Mucosa of descending colon (tissue), 3 donors: ENCODE measurements at regions not wholly inside any gene's neighbourhood (a gene's known extent, or its start where the extent isn't known, plus 50 kb on each side); places are given as distances from the start of the nearest gene placed in this dataset.
"Not testable (repeated sequence)": the region's sequence is repeated elsewhere in the genome, so short reads cannot be mapped to it uniquely, and the experiment has no call there.

Source experiments
- ATAC-seq: fragments of 200-7000 bp; cut with Tn5 transposase; one replicate; pipeline ENCODE4 v1.9.1; 2020; ENCODE audit warnings: mild to moderate bottlenecking, moderate library complexity
- DNase-seq, 3 donors: peaks; one replicate each; pipeline ENCODE4 v3.0.0-alpha.2; 2020
- H3K36me3 ChIP-seq: fragments of 200-600 bp; one replicate; pipeline ENCODE4 v1.8.0; 2021; ENCODE audit warnings: low read depth, mild to moderate bottlenecking
- H3K4me1 ChIP-seq: fragments of 200-600 bp; one replicate; pipeline ENCODE4 v1.8.0; 2021; ENCODE audit warnings: low read depth, mild to moderate bottlenecking
- H3K4me3 ChIP-seq: fragments of 200-600 bp; one replicate; pipeline ENCODE4 v1.8.0; 2021; ENCODE audit warnings: mild to moderate bottlenecking
- H3K9me3 ChIP-seq: fragments of 200-600 bp; one replicate; pipeline ENCODE4 v1.8.0; 2021; ENCODE audit warnings: mild to moderate bottlenecking
- CTCF ChIP-seq: fragments of 200-600 bp; IDR thresholded peaks from one replicate; pipeline ENCODE4 v1.8.0; 2022; ENCODE audit warnings: antibody characterized with exemption, mild to moderate bottlenecking
- intact Hi-C, 2 donors: fragments of 100-400 bp; cut with DNase I in 1 of 2; cut with micrococcal nuclease in 1 of 2; formaldehyde crosslinking; loops; one replicate each; pipeline versions ENCODE4 v1.11.0 to v1.11.1; 2022; cut with DNase I, micrococcal nuclease
- donor health status: DM: no; HTN: no; CAD: no; lungs with moderate emphysema.
- donor health status: DM: no; HTN: no; CAD: no.
- donor health status: DM: no; HTN: yes; CAD: no.

GRCh38 chr14:22378181-22378580 is 210.8 kb downstream of the DAD1 start:
- intact Hi-C loops = loop anchor here (5.0 to 10.0 kb wide), 2 partner anchors 61 to 63 kb away; no protein-coding TSS in a partner anchor

GRCh38 chr14:22375321-22375930 is 213.6 kb downstream of the DAD1 start:
- H3K9me3 ChIP-seq = no peaks in the 10 kb centered on the region
- H3K4me3 ChIP-seq = no peak overlapping the region
- no peaks in the 10 kb centered on the region for H3K4me1 ChIP-seq
- DNase-seq = peak in 1 of 3 donors; percentile 65
- no peaks in the 10 kb centered on the region for H3K36me3 ChIP-seq
- intact Hi-C loops = loop anchor here (5.0 to 10.0 kb wide), 2 partner anchors 58 to 61 kb away; no protein-coding TSS in a partner anchor
- peak; percentile 48 for ATAC-seq
- no peak for TF ChIP-seq CTCF

More at GRCh38 chr14:22378181-22378580, 210.8 kb downstream of the DAD1 start:
- ATAC-seq (no peak), DNase-seq (no peak)
- H3K4me1 ChIP-seq = no peaks in the 10 kb centered on the region
- no peaks in the 10 kb centered on the region for H3K36me3 ChIP-seq
- H3K4me3 ChIP-seq = no peak overlapping the region
- no peak for TF ChIP-seq CTCF
- no peaks in the 10 kb centered on the region for H3K9me3 ChIP-seq

- Histone ChIP-seq H3K9me3 (no peaks in the 10 kb centered on the region), H3K4me1 (no peaks in the 10 kb centered on the region), H3K36me3 (no peaks in the 10 kb centered on the region), H3K4me3 (no peak overlapping the region)
- intact Hi-C loops = loop anchor here in 1 of 2 donors (10.0 kb wide), 1 partner anchor 55 kb away; no protein-coding TSS in a partner anchor
- no peak for TF ChIP-seq CTCF
- DNase-seq (no peak), ATAC-seq (no peak)
These were observed 218.8 kb downstream of the DAD1 start for GRCh38 chr14:22370084-22370847.

GRCh38 chr14:22358726-22359125 is 230.3 kb downstream of the DAD1 start:
- ATAC-seq = no peak

GRCh38 chr14:22349281-22349680 is 239.7 kb downstream of the DAD1 start:
- ATAC-seq = not testable (repeated sequence)

More at GRCh38 chr14:22358726-22359125, 230.3 kb downstream of the DAD1 start:
- no peak for DNase-seq
- Histone ChIP-seq H3K4me3 (no peak overlapping the region), H3K4me1 (no peaks in the 10 kb centered on the region), H3K36me3 (no peaks in the 10 kb centered on the region), H3K9me3 (no peaks in the 10 kb centered on the region)
- no peak for TF ChIP-seq CTCF
- intact Hi-C loops = no loop called here

GRCh38 chr14:22344673-22345072 is 244.4 kb downstream of the DAD1 start:
- ATAC-seq (no peak), DNase-seq (no peak)
- no peak for TF ChIP-seq CTCF
- H3K4me3 ChIP-seq = no peak overlapping the region
- peaks cover 18% of the 10 kb centered on the region for H3K9me3 ChIP-seq
- H3K36me3 ChIP-seq = no peaks in the 10 kb centered on the region
- intact Hi-C loops = no loop called here
- no peaks in the 10 kb centered on the region for H3K4me1 ChIP-seq

More at GRCh38 chr14:22349281-22349680, 239.7 kb downstream of the DAD1 start:
- H3K36me3 ChIP-seq, H3K9me3 ChIP-seq, DNase-seq, H3K4me1 ChIP-seq, intact Hi-C loops, H3K4me3 ChIP-seq: not testable (repeated sequence)

GRCh38 chr14:22344209-22344608 is 244.8 kb downstream of the DAD1 start:
- intact Hi-C loops, ATAC-seq, H3K36me3 ChIP-seq, H3K4me3 ChIP-seq, H3K4me1 ChIP-seq, DNase-seq: not testable (repeated sequence)
- peaks cover 18% of the 10 kb centered on the region for H3K9me3 ChIP-seq
